ENCODE measurements at regions not wholly inside any gene's neighbourhood (a gene's known extent, or its start where the extent isn't known, plus 50 kb on each side); places are given as distances from the start of the nearest gene placed in this dataset.

GRCh38 chr3:31274326-31275024, 258.2 kb upstream of the STT3B start:
- BruUV-seq (replicated peaks): no TSS peak
- intact Hi-C loops (cut with micrococcal nuclease; ENCODE audit: unreplicated experiment): loop anchor here (1.0 kb wide), 2 partner anchors 14 to 38 kb away; no protein-coding TSS in a partner anchor

GRCh38 chr3:31275038-31275572, 257.6 kb upstream of the STT3B start:
- peak in 1 of 2 experiments; percentile 30 for DNase-seq
- no TSS peak for BruUV-seq (replicated peaks)
- Mint-ChIP-seq H3K27me3 (ENCODE audit: insufficient read depth, unreplicated experiment) (no peaks in the 10 kb centered on the region), H3K4me3 (ENCODE audit: unreplicated experiment) (no peak overlapping the region), H3K27ac (ENCODE audit: unreplicated experiment) (peak overlapping the region; percentile 6), H3K9me3 (ENCODE audit: unreplicated experiment) (peaks cover 11% of the 10 kb centered on the region), H3K4me1 (ENCODE audit: low read depth, unreplicated experiment) (peaks cover 22% of the 10 kb centered on the region), H3K36me3 (ENCODE audit: insufficient read depth, unreplicated experiment) (peaks cover 2% of the 10 kb centered on the region)
- Histone ChIP-seq H3K4me1 (peaks cover 39% of the 10 kb centered on the region), H3K4me3 (ENCODE audit: low read depth, low read length) (no peak overlapping the region), H3K27me3 (replicated peaks; ENCODE audit: control insufficient read depth, insufficient read depth, low read length) (no peaks in the 10 kb centered on the region), H3K36me3 (ENCODE audit: control insufficient read depth, insufficient read depth, low read length) (no peaks in the 10 kb centered on the region; the same call in 1 of the 2 replicates), H3K9me3 (no peaks in the 10 kb centered on the region)
- CTCF ChIA-PET: no interaction called here
- POLR2A ChIA-PET: no interaction called here
- intact Hi-C loops (cut with micrococcal nuclease; ENCODE audit: unreplicated experiment): loop anchor here (1.0 kb wide), 2 partner anchors 13 to 37 kb away; no protein-coding TSS in a partner anchor
- no peak for TF ChIP-seq CTCF (IDR thresholded peaks at IDR 0.05; ENCODE audit: insufficient read depth in 1 of 2, low read depth in 1 of 2, low read length in 1 of 2, severe bottlenecking in 1 of 2, unreplicated experiment in 1 of 2)

More at GRCh38 chr3:31274326-31275024, 258.2 kb upstream of the STT3B start:
- peaks cover 45% of the 10 kb centered on the region for H3K4me1 ChIP-seq
- ChIA-PET POLR2A (no interaction called here), CTCF (no interaction called here)
- H3K4me3 ChIP-seq (ENCODE audit: low read depth, low read length): no peak overlapping the region
- TF ChIP-seq CTCF (IDR thresholded peaks at IDR 0.05; ENCODE audit: insufficient read depth in 1 of 2, low read depth in 1 of 2, low read length in 1 of 2, severe bottlenecking in 1 of 2, unreplicated experiment in 1 of 2): no peak
- peaks cover 27% of the 10 kb centered on the region for H3K4me1 Mint-ChIP-seq (ENCODE audit: low read depth, unreplicated experiment)
- peaks cover 6% of the 10 kb centered on the region for H3K36me3 Mint-ChIP-seq (ENCODE audit: insufficient read depth, unreplicated experiment)
- no peak for DNase-seq
- H3K27ac Mint-ChIP-seq (ENCODE audit: unreplicated experiment): peak overlapping the region; percentile 51
- no peaks in the 10 kb centered on the region for H3K27me3 ChIP-seq (replicated peaks; ENCODE audit: control insufficient read depth, insufficient read depth, low read length)
- peaks cover 11% of the 10 kb centered on the region for H3K9me3 Mint-ChIP-seq (ENCODE audit: unreplicated experiment)
- H3K36me3 ChIP-seq (ENCODE audit: control insufficient read depth, insufficient read depth, low read length): no peaks in the 10 kb centered on the region; the same call in 1 of the 2 replicates
- H3K27me3 Mint-ChIP-seq (ENCODE audit: insufficient read depth, unreplicated experiment): no peaks in the 10 kb centered on the region
- no peaks in the 10 kb centered on the region for H3K9me3 ChIP-seq
- no peak overlapping the region for H3K4me3 Mint-ChIP-seq (ENCODE audit: unreplicated experiment)

GRCh38 chr3:31275583-31275982, 257.1 kb upstream of the STT3B start:
- no peak overlapping the region for H3K4me3 ChIP-seq (ENCODE audit: low read depth, low read length)

More at GRCh38 chr3:31275583-31275982, 257.1 kb upstream of the STT3B start:
- H3K9me3 Mint-ChIP-seq (ENCODE audit: unreplicated experiment): peaks cover 11% of the 10 kb centered on the region
- H3K27ac Mint-ChIP-seq (ENCODE audit: unreplicated experiment): peak overlapping the region; percentile 6
- no peaks in the 10 kb centered on the region for H3K9me3 ChIP-seq
- no peaks in the 10 kb centered on the region for H3K36me3 Mint-ChIP-seq (ENCODE audit: insufficient read depth, unreplicated experiment)
- POLR2A ChIA-PET: no interaction called here
- TF ChIP-seq CTCF (IDR thresholded peaks at IDR 0.05; ENCODE audit: insufficient read depth in 1 of 2, low read depth in 1 of 2, low read length in 1 of 2, severe bottlenecking in 1 of 2, unreplicated experiment in 1 of 2): no peak
- CTCF ChIA-PET: no interaction called here
- peaks cover 19% of the 10 kb centered on the region for H3K4me1 Mint-ChIP-seq (ENCODE audit: low read depth, unreplicated experiment)
- no peak overlapping the region for H3K4me3 Mint-ChIP-seq (ENCODE audit: unreplicated experiment)
- no peaks in the 10 kb centered on the region; the same call in 1 of the 2 replicates for H3K36me3 ChIP-seq (ENCODE audit: control insufficient read depth, insufficient read depth, low read length)
- intact Hi-C loops (cut with micrococcal nuclease; ENCODE audit: unreplicated experiment): loop anchor here (1.0 kb wide), 2 partner anchors 13 to 37 kb away; no protein-coding TSS in a partner anchor
- DNase-seq: no peak
- peaks cover 36% of the 10 kb centered on the region for H3K4me1 ChIP-seq
- no TSS peak for BruUV-seq (replicated peaks)
- H3K27me3 ChIP-seq (replicated peaks; ENCODE audit: control insufficient read depth, insufficient read depth, low read length): no peaks in the 10 kb centered on the region
- no peaks in the 10 kb centered on the region for H3K27me3 Mint-ChIP-seq (ENCODE audit: insufficient read depth, unreplicated experiment)
